HepG2 (cell line): ENCODE measurements at regions not wholly inside any gene's neighbourhood (a gene's known extent, or its start where the extent isn't known, plus 50 kb on each side); places are given as distances from the start of the nearest gene placed in this dataset.

Experiments used
- ATAC-seq: fragments of 200-7000 bp; cut with Tn5 transposase; 3 replicates; pipeline ENCODE4 v1.9.1; 2020; ENCODE audit warnings: mild to moderate bottlenecking, moderate library complexity
- BruUV-seq: library from RNA; stranded (reverse); fragments of 400-500 nt; replicated peaks from 2 replicates; lab custom pipeline; 2021; lab: Mats Ljungman, UMichigan
- CTCF ChIA-PET: fragments of 300-600 bp; formaldehyde crosslinking; extraction: SDS; loops from one replicate; lab custom pipeline; 2021; ENCODE audit warnings: low total read pairs, inconsistent platforms, low intra/inter-chr PET ratio; lab: Yijun Ruan, JAX
- POLR2A ChIA-PET: fragments of 350-600 bp; sonication (Branson Sonifier 250); formaldehyde crosslinking; loops from one replicate; lab custom pipeline; 2020; ENCODE audit warnings: antibody characterized with exemption, inconsistent platforms; lab: Yijun Ruan, JAX
- DNase-seq: peaks from one replicate; pipeline ENCODE4 v3.0.0-alpha.2; 2015; ENCODE audit warnings: low spot score
- FAIRE-seq: peaks from 3 replicates; lab custom pipeline; 2011; peaks lifted over from hg19 to GRCh38; lab: Jason Lieb, UNC
- H2AFZ ChIP-seq: one replicate; pipeline ENCODE4 v1.6.1; 2011; ENCODE audit warnings: low read length, inconsistent platforms
- H3K27ac ChIP-seq: fragments of 300-600 bp; 3 replicates; pipeline ENCODE4 v1.8.0; 2011; ENCODE audit warnings: mixed run types, mild to moderate bottlenecking, mixed read lengths, low read length, inconsistent platforms; ENCODE audit not compliant: insufficient read depth; ENCODE audit errors: extremely low read length
- H3K27me3 ChIP-seq, 2 experiments: fragments of 200-600 bp in 1 of 2; 2 replicates in 1 of 2; 3 replicates in 1 of 2; pipeline versions ENCODE4 v1.6.0 to v1.8.0; 2011; ENCODE audit warnings: low read length in 2 of 2, mild to moderate bottlenecking in 2 of 2, moderate library complexity in 2 of 2, inconsistent platforms in 1 of 2; ENCODE audit not compliant: insufficient read depth in 2 of 2, control insufficient read depth in 1 of 2
- H3K36me3 ChIP-seq, 2 experiments: fragments of 200-600 bp in 1 of 2; replicated peaks in 1 of 2; 2 replicates in 1 of 2; 3 replicates in 1 of 2; pipeline versions ENCODE4 v1.5.1 to v1.8.0; 2011; ENCODE audit warnings: low read length in 2 of 2, inconsistent platforms in 1 of 2; ENCODE audit not compliant: insufficient read depth in 2 of 2, control insufficient read depth in 1 of 2
- H3K4me1 ChIP-seq: 2 replicates; pipeline ENCODE4 v1.5.1; 2012; ENCODE audit warnings: low read length, inconsistent platforms; ENCODE audit not compliant: insufficient read depth
- H3K4me2 ChIP-seq: 2 replicates; pipeline ENCODE4 v1.6.0; 2011; ENCODE audit warnings: low read depth, low read length, inconsistent platforms
- H3K4me3 ChIP-seq, 3 experiments: fragments of 200-600 bp in 1 of 3; sonication (generic), shearing (Covaris generic) in 1 of 3; replicated peaks in 1 of 3; 2 replicates each; pipeline ENCODE4 v1.5.1; 2011 to 2016; ENCODE audit warnings: low read length in 3 of 3, inconsistent platforms in 2 of 3, low read depth in 2 of 3, mild to moderate bottlenecking in 2 of 3, control low read depth in 1 of 3, mixed read lengths in 1 of 3; ENCODE audit not compliant: insufficient read depth in 1 of 3
- H3K79me2 ChIP-seq: one replicate; pipeline ENCODE4 v1.6.1; 2011; ENCODE audit warnings: low read length, inconsistent platforms; ENCODE audit not compliant: insufficient read depth
- H3K9ac ChIP-seq: 2 replicates; pipeline ENCODE4 v1.6.0; 2011; ENCODE audit warnings: mild to moderate bottlenecking, low read depth, low read length, inconsistent platforms; ENCODE audit not compliant: insufficient read depth
- H3K9me3 ChIP-seq: 2 replicates; pipeline ENCODE4 v1.5.1; 2012; ENCODE audit warnings: mild to moderate bottlenecking, low read length
- H4K20me1 ChIP-seq: 2 replicates; pipeline ENCODE4 v1.6.0; 2011; ENCODE audit warnings: inconsistent platforms, mild to moderate bottlenecking, low read length, moderate library complexity; ENCODE audit not compliant: insufficient read depth
- ARNTL ChIP-seq: sonication (generic); formaldehyde crosslinking; IDR thresholded peaks from 2 replicates; pipeline ENCODE4 v1.4.0; 2020; ENCODE audit warnings: mild to moderate bottlenecking, missing genetic modification reagents
- GFI1 ChIP-seq: sonication (generic); formaldehyde crosslinking; IDR thresholded peaks from 2 replicates; pipeline ENCODE4 v1.5.0; 2020; ENCODE audit warnings: missing genetic modification reagents, mild to moderate bottlenecking, borderline replicate concordance
- HMGXB4 ChIP-seq, 2 experiments: sonication (generic) in 1 of 2; formaldehyde crosslinking in 1 of 2; IDR thresholded peaks; 2 replicates each; pipeline versions ENCODE4 v1.4.0 to v1.6.1; 2018 to 2020; ENCODE audit warnings: missing genetic modification reagents in 2 of 2, borderline replicate concordance in 1 of 2, low read depth in 1 of 2, mild to moderate bottlenecking in 1 of 2, missing biosample characterization in 1 of 2
- PAWR ChIP-seq: sonication (generic); formaldehyde crosslinking; IDR thresholded peaks from 2 replicates; pipeline ENCODE4 v1.4.0; 2020; ENCODE audit warnings: missing genetic modification reagents, mild to moderate bottlenecking, borderline replicate concordance
- RFX1 ChIP-seq: fragments of 450-650 bp; IDR thresholded peaks from 2 replicates; pipeline ENCODE4 v1.6.1; 2017
- ZBTB10 ChIP-seq: sonication (generic); formaldehyde crosslinking; IDR thresholded peaks from 2 replicates; pipeline ENCODE4 v1.4.0; 2020; ENCODE audit warnings: missing genetic modification reagents, borderline replicate concordance
- ZBTB21 ChIP-seq: sonication (generic); formaldehyde crosslinking; IDR thresholded peaks from 2 replicates; pipeline ENCODE4 v1.4.0; 2020; ENCODE audit warnings: missing genetic modification reagents
- ZKSCAN5 ChIP-seq: sonication (generic); formaldehyde crosslinking; IDR thresholded peaks from 2 replicates; pipeline ENCODE4 v1.5.1; 2020; ENCODE audit warnings: mild to moderate bottlenecking, missing genetic modification reagents
- ZNF234 ChIP-seq: sonication (generic); formaldehyde crosslinking; conservative IDR thresholded peaks from 2 replicates; pipeline ENCODE4 v1.5.1; 2020; ENCODE audit warnings: mild to moderate bottlenecking, missing genetic modification reagents
- ZNF362 ChIP-seq: sonication (generic); formaldehyde crosslinking; IDR thresholded peaks from 2 replicates; pipeline ENCODE4 v1.4.0; 2020; ENCODE audit warnings: missing genetic modification reagents, mild to moderate bottlenecking, borderline replicate concordance
- ZNF766 ChIP-seq: sonication (generic); formaldehyde crosslinking; IDR thresholded peaks from 2 replicates; pipeline ENCODE4 v1.5.0; 2020; ENCODE audit warnings: missing genetic modification reagents, borderline replicate concordance
- ZUFSP ChIP-seq: sonication (generic); formaldehyde crosslinking; IDR thresholded peaks from 2 replicates; pipeline ENCODE4 v1.9.0; 2021; ENCODE audit warnings: missing genetic modification reagents, mild to moderate bottlenecking, borderline replicate concordance
- WGBS: methylation state at CpG from one replicate; pipeline ENCODE4 v1.1.6; 2017; ENCODE audit warnings: low lambda C conversion rate; 5-methylcytosine and 5-hydroxymethylcytosine counted together
- in situ Hi-C: cut with HindIII; loops from 2 replicates; pipeline ENCODE4 v1.10.0; 2017; ENCODE audit warnings: low pct_unique_long_range_greater_than_20kb; ENCODE audit not compliant: extremely low pct_ligation_motif_present
- intact Hi-C: fragments of 100-400 bp; cut with micrococcal nuclease; formaldehyde crosslinking; loops from one replicate; pipeline ENCODE4 v1.10.0; 2022; ENCODE audit not compliant: unreplicated experiment
- TF ChIP-seq, protein P1 (sequence below): IDR thresholded peaks from 2 replicates; pipeline ENCODE4 v1.6.1; 2016; ENCODE audit warnings: control low read depth

DNA sequence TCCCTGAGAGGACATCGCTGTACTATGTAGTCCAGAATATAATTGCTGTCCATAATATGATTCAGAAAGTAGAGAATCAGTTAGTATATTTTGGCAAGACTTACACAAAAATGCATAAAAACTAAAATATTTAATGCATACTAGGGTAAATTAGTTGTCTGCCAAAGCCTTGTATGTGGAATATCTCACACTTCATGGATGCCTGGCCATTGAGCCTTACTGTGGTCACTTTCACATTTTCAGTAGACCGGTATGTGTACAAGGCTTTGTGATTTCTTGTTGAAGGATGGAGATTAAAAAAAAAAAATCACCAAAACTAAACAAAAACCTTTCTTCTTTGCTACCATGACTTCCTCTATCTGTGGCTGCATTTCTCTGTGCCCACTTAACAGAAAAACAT is 197.3 kb upstream of the DDHD1 start:
- ChIA-PET CTCF (no interaction called here), POLR2A (no interaction called here)
- BruUV-seq: no TSS peak
- Histone ChIP-seq H4K20me1 (no peaks in the 10 kb centered on the region), H3K27me3 (peaks cover 0 to under 1% of the 10 kb centered on the region in 2 experiments; a peak in 2 of 5 replicates), H3K4me3 (no peak overlapping the region), H3K4me1 (no peaks in the 10 kb centered on the region), H3K27ac (no peak overlapping the region), H3K79me2 (no peaks in the 10 kb centered on the region), H2AFZ (no peak overlapping the region), H3K9ac (no peak overlapping the region), H3K4me2 (no peak overlapping the region), H3K9me3 (no peaks in the 10 kb centered on the region), H3K36me3 (no peaks in the 10 kb centered on the region)
- intact Hi-C loops: no loop called here
- WGBS: 70% methylated on average over 2 of the region's 2 CpGs
- no peak for FAIRE-seq
- TF ChIP-seq RFX1 (no peak), ARNTL (CRISPR knock-in tag) (no peak), ZNF362 (CRISPR knock-in tag) (no peak), ZNF234 (CRISPR knock-in tag) (no peak), HMGXB4 (CRISPR knock-in tag; IDR thresholded peaks at IDR 0.05; ENCODE audit: borderline replicate concordance in 1 of 2, low read depth in 1 of 2) (no peak), GFI1 (CRISPR knock-in tag) (no peak), PAWR (CRISPR knock-in tag) (no peak), ZNF766 (CRISPR knock-in tag) (no peak), ZBTB21 (CRISPR knock-in tag) (no peak), ZKSCAN5 (no peak), ZBTB10 (no peak), ZUFSP (CRISPR knock-in tag) (no peak)
- TF ChIP-seq, protein P1, sequence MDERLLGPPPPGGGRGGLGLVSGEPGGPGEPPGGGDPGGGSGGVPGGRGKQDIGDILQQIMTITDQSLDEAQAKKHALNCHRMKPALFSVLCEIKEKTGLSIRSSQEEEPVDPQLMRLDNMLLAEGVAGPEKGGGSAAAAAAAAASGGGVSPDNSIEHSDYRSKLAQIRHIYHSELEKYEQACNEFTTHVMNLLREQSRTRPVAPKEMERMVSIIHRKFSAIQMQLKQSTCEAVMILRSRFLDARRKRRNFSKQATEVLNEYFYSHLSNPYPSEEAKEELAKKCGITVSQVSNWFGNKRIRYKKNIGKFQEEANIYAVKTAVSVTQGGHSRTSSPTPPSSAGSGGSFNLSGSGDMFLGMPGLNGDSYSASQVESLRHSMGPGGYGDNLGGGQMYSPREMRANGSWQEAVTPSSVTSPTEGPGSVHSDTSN (CRISPR knock-in tag): no peak
- in situ Hi-C loops: no loop called here
- no peak for ATAC-seq
- no peak for DNase-seq
